Right cardiac atrium (tissue), 5 donors: ENCODE measurements at regions not wholly inside any gene's neighbourhood (a gene's known extent, or its start where the extent isn't known, plus 50 kb on each side); places are given as distances from the start of the nearest gene placed in this dataset.
A peak's percentile ranks its signal among the peaks of the same experiment; 100 is the strongest.

Source experiments
- ATAC-seq, 2 donors: fragments of 200-7000 bp; cut with Tn5 transposase; one replicate each; pipeline versions ENCODE4 v1.8.0 to v1.9.1; 2020; ENCODE audit warnings: moderate library complexity in 2 of 2, mild to moderate bottlenecking in 1 of 2
- DNase-seq, 3 donors: peaks; one replicate each; pipeline ENCODE4 v3.0.0-alpha.2; 2020
- H3K27ac ChIP-seq: one replicate; pipeline ENCODE4 v1.5.1; 2013; ENCODE audit warnings: mild to moderate bottlenecking, low read length, control low read depth, moderate library complexity
- H3K27me3 ChIP-seq: one replicate; pipeline ENCODE4 v1.6.1; 2013; ENCODE audit not compliant: control insufficient read depth, insufficient read depth
- H3K4me1 ChIP-seq: one replicate; pipeline ENCODE4 v1.6.1; 2013; ENCODE audit warnings: low read length; ENCODE audit not compliant: control insufficient read depth, insufficient read depth
- H3K4me3 ChIP-seq: one replicate; pipeline ENCODE4 v1.5.1; 2013; ENCODE audit warnings: low read length, control low read depth
- H3K9me3 ChIP-seq: one replicate; pipeline ENCODE4 v1.6.1; 2013; ENCODE audit warnings: low read length; ENCODE audit not compliant: control insufficient read depth
- WGBS: extraction: QIAGEN DNeasy Blood & Tissue Kit; methylation state at CpG from one replicate; pipeline ENCODE4 v1.1.7; 2013; 5-methylcytosine and 5-hydroxymethylcytosine counted together
- intact Hi-C, 4 donors: fragments of 100-400 bp; cut with DNase I; formaldehyde crosslinking; loops; one replicate each; pipeline versions ENCODE4 v1.11.0 to v1.14.0; 2022 to 2023
- donor health status: healthy with polysubstance abuse.
- donor health status: DM: no; HTN: yes; CAD: no.
- donor health status: DM: no; HTN: no; CAD: no.
- donor health status: DM: no; HTN: yes; CAD: no; lungs with severe emphysema.
- donor health status: DM: yes; HTN: yes; CAD: no.

DNA sequence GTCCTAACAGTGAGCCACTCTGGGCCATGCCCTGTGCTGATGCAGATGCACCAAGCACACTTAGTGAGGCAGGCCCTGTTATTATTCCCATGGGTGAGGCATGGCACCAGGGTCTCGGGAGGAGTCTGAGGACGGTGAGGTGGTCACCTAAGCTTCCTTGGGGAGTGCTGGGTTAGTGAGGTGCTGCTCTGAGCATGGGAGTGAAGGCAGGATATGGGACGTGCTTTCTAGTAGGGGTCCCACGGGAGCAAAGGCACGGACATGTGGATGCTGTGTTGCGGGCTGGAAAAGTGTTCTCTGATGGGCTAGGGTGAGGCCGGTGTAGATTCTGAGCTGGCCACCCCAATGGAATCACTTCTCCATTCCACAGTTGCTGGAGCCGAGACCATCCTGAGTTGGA, 77.5 kb upstream of the CSF3R start:
- no peaks in the 10 kb centered on the region for H3K9me3 ChIP-seq
- no peak for DNase-seq
- intact Hi-C loops = no loop called here
- 76% methylated on average over 8 of the region's 8 CpGs for WGBS
- H3K27me3 ChIP-seq = no peaks in the 10 kb centered on the region
- H3K4me1 ChIP-seq = no peaks in the 10 kb centered on the region
- no peak overlapping the region for H3K4me3 ChIP-seq
- no peak for ATAC-seq
- H3K27ac ChIP-seq = no peak overlapping the region

DNA sequence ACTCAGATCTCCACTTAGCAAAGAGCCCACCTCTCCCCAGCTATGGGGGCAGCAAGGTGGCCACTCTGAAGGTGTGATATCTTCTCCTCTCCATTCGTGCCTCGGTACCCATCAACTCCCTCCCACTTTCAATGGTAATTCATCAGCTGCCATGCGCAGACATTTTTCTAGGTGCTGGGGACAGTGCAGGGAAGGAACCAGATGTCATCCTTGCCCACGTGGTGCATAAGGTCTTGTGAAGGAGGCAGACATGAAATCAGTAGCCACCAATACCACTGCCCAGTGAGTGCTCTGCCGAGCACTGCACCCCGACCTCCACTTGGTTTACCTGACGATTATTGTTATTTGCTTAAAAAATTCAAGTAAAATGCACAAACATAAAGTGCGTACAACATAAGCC, 76.3 kb upstream of the CSF3R start:
- no peaks in the 10 kb centered on the region for H3K9me3 ChIP-seq
- no peak overlapping the region for H3K4me3 ChIP-seq
- ATAC-seq = no peak
- H3K27me3 ChIP-seq = no peaks in the 10 kb centered on the region
- no peak for DNase-seq
- H3K4me1 ChIP-seq = no peaks in the 10 kb centered on the region
- WGBS = 64% methylated on average over 8 of the region's 8 CpGs
- H3K27ac ChIP-seq = no peak overlapping the region
- intact Hi-C loops = no loop called here

DNA sequence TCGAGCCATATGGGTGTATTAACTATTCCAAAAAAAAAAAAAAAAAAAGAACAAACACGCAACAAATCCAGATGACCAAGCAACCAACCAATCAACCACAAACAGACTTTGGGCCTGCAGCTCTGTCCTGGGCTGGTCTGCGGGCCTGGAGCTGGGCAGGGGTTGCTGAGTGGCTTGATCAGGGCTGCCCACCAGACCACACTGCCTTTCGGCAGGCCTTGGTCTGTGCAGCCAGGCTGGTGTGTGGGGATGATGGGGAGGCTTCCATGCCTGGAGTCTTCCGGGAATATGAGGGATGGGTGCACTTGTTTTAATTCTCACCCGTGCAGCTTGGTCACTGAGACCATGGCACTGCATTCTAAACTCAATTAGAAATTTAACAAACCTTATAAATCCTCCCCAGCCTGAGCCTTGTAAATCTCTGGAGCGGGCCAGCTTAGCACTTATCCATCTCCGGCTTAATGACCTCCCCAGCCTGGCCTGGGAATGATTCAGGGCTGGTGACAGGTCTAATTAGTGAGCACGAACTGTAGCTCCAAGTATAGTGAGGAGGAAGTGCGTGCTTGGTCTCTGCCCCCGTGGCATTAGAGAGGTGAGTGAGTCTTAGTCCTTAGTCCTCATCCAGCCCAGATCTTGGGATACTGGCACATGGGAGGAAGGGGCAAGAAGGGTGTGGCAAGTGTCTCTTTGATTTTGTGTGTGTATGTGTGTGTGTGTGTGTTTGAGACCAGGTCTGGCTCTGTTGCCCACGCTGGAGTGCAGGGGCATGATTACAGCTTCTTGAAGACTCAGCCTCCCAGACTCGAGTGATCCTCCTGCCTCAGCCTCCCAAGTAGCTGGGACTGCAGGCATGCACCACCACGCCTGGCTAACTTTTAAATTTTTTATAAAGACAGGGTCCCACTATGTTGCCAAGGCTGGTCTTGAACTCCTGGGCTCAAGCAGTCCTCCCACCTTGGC, 74.6 kb upstream of the CSF3R start:
- peaks cover under 1% of the 10 kb centered on the region for H3K27me3 ChIP-seq
- ATAC-seq = no peak
- 63% methylated on average over 14 of the region's 14 CpGs for WGBS
- no peaks in the 10 kb centered on the region for H3K4me1 ChIP-seq
- no peak overlapping the region for H3K27ac ChIP-seq
- H3K4me3 ChIP-seq = no peak overlapping the region
- no peaks in the 10 kb centered on the region for H3K9me3 ChIP-seq
- DNase-seq = no peak
- intact Hi-C loops = no loop called here

- no peaks in the 10 kb centered on the region for H3K4me1 ChIP-seq
- WGBS = 72% methylated on average over 5 of the region's 5 CpGs
- DNase-seq = no peak
- H3K27me3 ChIP-seq = peaks cover 2% of the 10 kb centered on the region
- no peak overlapping the region for H3K4me3 ChIP-seq
- no peak overlapping the region for H3K27ac ChIP-seq
- H3K9me3 ChIP-seq = no peaks in the 10 kb centered on the region
- intact Hi-C loops = no loop called here
- ATAC-seq = no peak
Observed at GRCh38 chr1:36555041-36555440, 72.3 kb upstream of the CSF3R start.

- H3K27me3 ChIP-seq = peaks cover 2% of the 10 kb centered on the region
- no peaks in the 10 kb centered on the region for H3K4me1 ChIP-seq
- H3K9me3 ChIP-seq = no peaks in the 10 kb centered on the region
- DNase-seq (no peak), ATAC-seq (no peak)
- no peak overlapping the region for H3K4me3 ChIP-seq
- intact Hi-C loops = no loop called here
- 73% methylated on average over 4 of the region's 4 CpGs for WGBS
- no peak overlapping the region for H3K27ac ChIP-seq
Observed at GRCh38 chr1:36554323-36554628, 71.6 kb upstream of the CSF3R start.

- intact Hi-C loops = no loop called here
Observed at GRCh38 chr1:36553591-36554322, 71.0 kb upstream of the CSF3R start.

GRCh38 chr1:36542962-36543515, 60.3 kb upstream of the CSF3R start:
- Histone ChIP-seq H3K4me1 (no peaks in the 10 kb centered on the region), H3K4me3 (no peak overlapping the region), H3K9me3 (no peaks in the 10 kb centered on the region), H3K27me3 (peaks cover under 1% of the 10 kb centered on the region), H3K27ac (no peak overlapping the region)
- DNase-seq (no peak), ATAC-seq (no peak)
- intact Hi-C loops = no loop called here
- 59% methylated on average over 6 of the region's 6 CpGs for WGBS

More at GRCh38 chr1:36553591-36554322, 71.0 kb upstream of the CSF3R start:
- Histone ChIP-seq H3K27ac (no peak overlapping the region), H3K27me3 (peaks cover 2% of the 10 kb centered on the region), H3K4me3 (no peak overlapping the region), H3K9me3 (no peaks in the 10 kb centered on the region), H3K4me1 (no peaks in the 10 kb centered on the region)
- DNase-seq (peak; percentile 50 to 74 (median 70)), ATAC-seq (peak in 1 of 2 donors; percentile 73)
- WGBS = 17% methylated on average over 20 of the region's 20 CpGs

DNA sequence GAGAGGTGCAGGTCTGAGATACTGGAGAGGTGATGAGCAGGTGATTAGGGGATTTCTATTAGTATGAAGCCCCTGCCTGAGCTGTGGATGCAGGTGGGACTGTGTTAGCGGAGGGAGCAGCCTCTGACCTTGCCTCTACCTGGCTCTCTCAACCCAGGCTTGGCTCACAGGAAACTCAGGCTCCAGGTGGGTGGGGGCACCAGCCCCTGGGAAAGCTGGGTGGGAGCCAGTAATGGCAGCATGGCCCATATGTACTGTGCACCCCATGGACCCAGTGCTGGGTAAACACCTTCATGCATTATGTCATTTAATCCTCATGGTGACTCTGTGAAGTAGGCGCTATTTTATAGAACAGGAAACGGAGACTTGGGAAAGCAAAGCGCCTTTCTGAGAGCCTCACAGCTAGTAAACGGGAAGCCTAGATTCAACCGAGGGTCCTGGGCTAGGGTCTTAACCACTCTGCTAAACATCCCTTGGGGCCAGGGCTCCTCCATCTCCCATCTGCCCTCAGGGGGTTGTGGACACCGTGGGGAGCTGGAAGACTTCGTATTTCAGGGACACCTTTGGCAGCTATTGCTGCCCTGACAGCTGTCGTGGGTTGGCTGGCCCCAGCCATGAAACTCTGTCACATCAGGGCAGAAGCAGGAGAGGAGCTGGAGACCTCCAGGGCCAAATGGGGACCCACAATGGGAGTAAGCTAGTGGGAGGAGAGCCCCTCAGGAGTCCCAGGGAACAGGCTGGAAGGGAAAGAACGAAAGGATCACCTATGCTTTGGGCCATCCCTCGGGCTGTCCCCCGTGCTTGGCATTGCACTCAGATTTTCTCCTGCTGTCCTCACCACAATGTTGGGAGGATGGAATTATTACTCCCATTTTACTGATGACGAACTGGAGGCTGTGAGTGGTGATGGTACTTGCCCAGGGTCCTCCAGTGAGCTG, 59.6 kb upstream of the CSF3R start:
- H3K27ac ChIP-seq = no peak overlapping the region
- no peak for ATAC-seq
- no peak for DNase-seq
- H3K9me3 ChIP-seq = no peaks in the 10 kb centered on the region
- intact Hi-C loops = no loop called here
- 59% methylated on average over 13 of the region's 13 CpGs for WGBS
- no peaks in the 10 kb centered on the region for H3K27me3 ChIP-seq
- H3K4me1 ChIP-seq = no peaks in the 10 kb centered on the region
- no peak overlapping the region for H3K4me3 ChIP-seq

- no peaks in the 10 kb centered on the region for H3K9me3 ChIP-seq
- intact Hi-C loops = no loop called here
- H3K27ac ChIP-seq = no peak overlapping the region
- H3K4me3 ChIP-seq = no peak overlapping the region
- no peaks in the 10 kb centered on the region for H3K27me3 ChIP-seq
- no peak for DNase-seq
- no peaks in the 10 kb centered on the region for H3K4me1 ChIP-seq
- WGBS = 65% methylated on average over 10 of the region's 10 CpGs
- no peak for ATAC-seq
Observed at GRCh38 chr1:36540056-36540455, 57.3 kb upstream of the CSF3R start.

- Histone ChIP-seq H3K4me3 (no peak overlapping the region), H3K4me1 (no peaks in the 10 kb centered on the region), H3K27ac (no peak overlapping the region), H3K9me3 (no peaks in the 10 kb centered on the region), H3K27me3 (no peaks in the 10 kb centered on the region)
- no peak for DNase-seq
- WGBS = 79% methylated on average over 2 of the region's 2 CpGs
- ATAC-seq = no peak
- intact Hi-C loops = no loop called here
Observed at GRCh38 chr1:36539526-36539925, 56.8 kb upstream of the CSF3R start.
